ENCODE measurements at regions not wholly inside any gene's neighbourhood (a gene's known extent, or its start where the extent isn't known, plus 50 kb on each side); places are given as distances from the start of the nearest gene placed in this dataset.

DNA sequence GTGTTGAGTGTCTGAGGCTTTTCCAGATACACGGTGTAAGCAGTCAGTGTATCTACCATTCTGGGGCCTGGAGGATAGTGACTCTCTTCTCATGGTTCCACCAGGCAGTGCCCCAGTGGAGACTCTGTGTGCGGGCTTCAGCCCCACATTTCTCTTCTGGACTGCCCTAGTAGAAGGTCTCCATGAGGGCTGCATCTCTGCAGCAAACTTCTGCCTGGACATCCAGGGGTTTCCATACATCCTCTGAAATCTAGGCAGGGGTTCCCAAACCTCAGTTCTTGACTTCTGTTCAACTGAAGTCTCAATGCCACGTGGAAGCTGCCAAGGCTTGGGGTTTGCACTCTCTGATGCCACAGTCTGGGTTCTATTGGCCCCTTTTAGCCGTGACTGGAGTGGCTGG is 256.6 kb upstream of the ITGA1 start:
- TF ChIP-seq, protein P1, sequence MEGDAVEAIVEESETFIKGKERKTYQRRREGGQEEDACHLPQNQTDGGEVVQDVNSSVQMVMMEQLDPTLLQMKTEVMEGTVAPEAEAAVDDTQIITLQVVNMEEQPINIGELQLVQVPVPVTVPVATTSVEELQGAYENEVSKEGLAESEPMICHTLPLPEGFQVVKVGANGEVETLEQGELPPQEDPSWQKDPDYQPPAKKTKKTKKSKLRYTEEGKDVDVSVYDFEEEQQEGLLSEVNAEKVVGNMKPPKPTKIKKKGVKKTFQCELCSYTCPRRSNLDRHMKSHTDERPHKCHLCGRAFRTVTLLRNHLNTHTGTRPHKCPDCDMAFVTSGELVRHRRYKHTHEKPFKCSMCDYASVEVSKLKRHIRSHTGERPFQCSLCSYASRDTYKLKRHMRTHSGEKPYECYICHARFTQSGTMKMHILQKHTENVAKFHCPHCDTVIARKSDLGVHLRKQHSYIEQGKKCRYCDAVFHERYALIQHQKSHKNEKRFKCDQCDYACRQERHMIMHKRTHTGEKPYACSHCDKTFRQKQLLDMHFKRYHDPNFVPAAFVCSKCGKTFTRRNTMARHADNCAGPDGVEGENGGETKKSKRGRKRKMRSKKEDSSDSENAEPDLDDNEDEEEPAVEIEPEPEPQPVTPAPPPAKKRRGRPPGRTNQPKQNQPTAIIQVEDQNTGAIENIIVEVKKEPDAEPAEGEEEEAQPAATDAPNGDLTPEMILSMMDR (IDR thresholded peaks at IDR 0.05; ENCODE audit: low read length), result no peak
- no peak for TF ChIP-seq EZH2 (optimal IDR thresholded peaks at IDR 0.05; ENCODE audit: low read depth, low read length)
